Heart left ventricle (tissue), 16 donors: ENCODE measurements at regions not wholly inside any gene's neighbourhood (a gene's known extent, or its start where the extent isn't known, plus 50 kb on each side); places are given as distances from the start of the nearest gene placed in this dataset.

Source experiments
- ATAC-seq, 4 donors: fragments of 200-7000 bp; cut with Tn5 transposase; one replicate each; pipeline ENCODE4 v1.9.1; 2020 to 2022; ENCODE audit warnings: moderate library complexity in 4 of 4, mild to moderate bottlenecking in 3 of 4, moderate number of reproducible peaks in 1 of 4
- DNase-seq, 5 donors: peaks; one replicate each; pipeline ENCODE4 v3.0.0-alpha.2; 2020
- H3K27ac ChIP-seq, 12 donors: fragments of 200-600 bp; sonication (generic) in 4 of 12; one replicate each; pipeline versions ENCODE4 v1.5.0 to v1.8.0; 2016 to 2022; ENCODE audit warnings: mild to moderate bottlenecking in 2 of 12
- H3K27me3 ChIP-seq, 9 donors: fragments of 200-600 bp; sonication (generic) in 2 of 9; one replicate each; pipeline versions ENCODE4 v1.5.1 to v1.8.0; 2016 to 2022; ENCODE audit warnings: mild to moderate bottlenecking in 3 of 9
- H3K36me3 ChIP-seq, 9 donors: fragments of 200-600 bp; sonication (generic) in 2 of 9; one replicate each; pipeline versions ENCODE4 v1.5.0 to v1.8.0; 2018 to 2022; ENCODE audit warnings: mild to moderate bottlenecking in 2 of 9
- H3K4me1 ChIP-seq, 12 donors: fragments of 200-600 bp; sonication (generic) in 4 of 12; one replicate each; pipeline versions ENCODE4 v1.5.0 to v1.8.0; 2016 to 2022; ENCODE audit warnings: mild to moderate bottlenecking in 3 of 12
- H3K4me3 ChIP-seq, 12 donors: fragments of 200-600 bp; sonication (generic) in 4 of 12; one replicate each; pipeline versions ENCODE4 v1.5.0 to v1.8.0; 2017 to 2022; ENCODE audit warnings: mild to moderate bottlenecking in 9 of 12, moderate library complexity in 4 of 12
- H3K9me3 ChIP-seq, 12 donors: fragments of 200-600 bp; sonication (generic) in 4 of 12; one replicate each; pipeline versions ENCODE4 v1.5.0 to v1.8.0; 2016 to 2022; ENCODE audit warnings: mild to moderate bottlenecking in 1 of 12
- CTCF ChIP-seq, 12 donors: fragments of 200-600 bp; sonication (generic) in 4 of 12; IDR thresholded peaks; one replicate each; pipeline versions ENCODE4 v1.5.0 to v1.8.0; 2018 to 2022; ENCODE audit warnings: antibody characterized with exemption in 12 of 12, mild to moderate bottlenecking in 5 of 12
- POLR2A ChIP-seq, 2 donors: fragments of 450-650 bp; IDR thresholded peaks; one replicate each; pipeline ENCODE4 v1.6.1; 2017; ENCODE audit warnings: antibody characterized with exemption in 2 of 2, mild to moderate bottlenecking in 2 of 2, moderate library complexity in 2 of 2
- WGBS, 4 donors: extraction: QIAGEN DNeasy Blood & Tissue Kit in 2 of 4; methylation state at CpG; one replicate each; pipeline versions ENCODE4 v1.1.5 to v1.1.7; 2013 to 2018; 5-methylcytosine and 5-hydroxymethylcytosine counted together
- intact Hi-C, 10 donors: fragments of 100-400 bp; cut with DNase I; formaldehyde crosslinking; loops; one replicate each; pipeline versions ENCODE4 v1.11.1 to v1.14.2; 2022
- donor health status: ischemic (EF 13 %, LVEDD 7.1; RV severe dilation, severe dysfunction).
- donor health status: healthy with polysubstance abuse.
- donor health status: DM: no; HTN: yes; CAD: no.
- donor health status: DM: no; HTN: no; CAD: no.
- donor health status: ischemic (EF 25% LVEDD 6.9; RV normal size, moderate dysfunction).
- donor health status: ischemic (EF 25% LVEDD 5.7; RV mildly dilated, moderate dysfunction).
- donor health status: healthy.
- donor health status: DM: yes; HTN: yes; CAD: no.
- donor health status: ischemic (EF 35%, LVEDD 5.7; RV mildly dilated, moderate dysfunction).
- donor health status: nonischemic (EF 11% LVEDD 7.7; RV severe dilation, severe dysfunction).
- donor health status: DM: yes; HTN: yes; CAD: no.
- donor health status: PGD.
- donor health status: ischemic (EF 29% LVEDD 5.4; RV normal size, mild dysfunction).
- donor health status: nonischemic (EF 23%, LVEDD 6.1; RV moderate dilation, normal function).

- TF ChIP-seq POLR2A (IDR thresholded peaks at IDR 0.05) (no peak), CTCF (IDR thresholded peaks at IDR 0.05) (no peak)
- no peaks in the 10 kb centered on the region for H3K27me3 ChIP-seq
- no peak overlapping the region for H3K27ac ChIP-seq
- ATAC-seq (peak in 1 of 4 donors; percentile 34), DNase-seq (no peak)
- no peak overlapping the region for H3K4me3 ChIP-seq
- no peaks in the 10 kb centered on the region for H3K36me3 ChIP-seq
- WGBS, 4 donors = 90 to 97% (median 93%) methylated on average over 1 to 3 of the region's 3 CpGs
- intact Hi-C loops = no loop called here
- H3K9me3 ChIP-seq = peaks cover 0 to 6% (median 0%) of the 10 kb centered on the region in 12 donors
- H3K4me1 ChIP-seq = no peaks in the 10 kb centered on the region
Observed at GRCh38 chr15:31563421-31563820, 236.8 kb downstream of the KLF13 start.

DNA sequence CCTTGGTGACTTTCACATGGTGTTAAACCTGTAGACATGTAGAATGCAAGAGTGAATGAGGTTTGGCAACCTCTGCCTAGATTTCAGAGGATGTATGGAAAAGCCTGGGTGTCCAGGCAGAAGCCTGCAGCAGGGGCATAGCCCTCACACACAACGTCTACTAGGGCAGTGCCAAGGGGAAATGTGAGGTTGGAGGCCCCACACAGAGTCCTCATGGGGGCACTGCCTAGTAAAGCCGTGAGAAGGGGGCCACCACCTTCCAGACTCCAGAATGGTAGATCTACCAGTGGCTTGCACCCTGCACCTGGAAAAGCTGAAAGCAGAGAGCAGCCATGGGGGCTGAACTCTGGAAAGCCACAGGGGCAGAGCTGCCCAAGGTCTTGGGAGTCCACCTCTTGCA, 241.2 kb downstream of the KLF13 start:
- Histone ChIP-seq H3K36me3 (no peaks in the 10 kb centered on the region), H3K27me3 (no peaks in the 10 kb centered on the region), H3K4me3 (no peak overlapping the region), H3K27ac (no peak overlapping the region), H3K4me1 (no peaks in the 10 kb centered on the region), H3K9me3 (peaks cover 0 to 9% (median 0%) of the 10 kb centered on the region in 12 donors)
- ATAC-seq (no peak), DNase-seq (no peak)
- 70 to 89% (median 80%) methylated on average over 2 of the region's 2 CpGs for WGBS, 4 donors
- no peak for TF ChIP-seq CTCF (IDR thresholded peaks at IDR 0.05)
- TF ChIP-seq POLR2A (IDR thresholded peaks at IDR 0.05) = no peak
- intact Hi-C loops = no loop called here

- DNase-seq (no peak), ATAC-seq (no peak)
- Histone ChIP-seq H3K4me1 (peaks cover 0 to 4% (median 0%) of the 10 kb centered on the region in 12 donors), H3K9me3 (peaks cover 0 to 9% (median 0%) of the 10 kb centered on the region in 12 donors), H3K27ac (no peak overlapping the region), H3K27me3 (no peaks in the 10 kb centered on the region), H3K36me3 (no peaks in the 10 kb centered on the region), H3K4me3 (no peak overlapping the region)
- TF ChIP-seq POLR2A (IDR thresholded peaks at IDR 0.05) (no peak), CTCF (IDR thresholded peaks at IDR 0.05) (no peak)
- WGBS, 4 donors = 89 to 95% (median 92%) methylated on average over 16 to 17 of the region's 17 CpGs
- intact Hi-C loops = loop anchor here in 3 of 10 donors (5.0 to 10.0 kb wide), 3 partner anchors 295 to 405 kb away; no protein-coding TSS in a partner anchor
Observed at GRCh38 chr15:31569836-31570235, 243.2 kb downstream of the KLF13 start.

DNA sequence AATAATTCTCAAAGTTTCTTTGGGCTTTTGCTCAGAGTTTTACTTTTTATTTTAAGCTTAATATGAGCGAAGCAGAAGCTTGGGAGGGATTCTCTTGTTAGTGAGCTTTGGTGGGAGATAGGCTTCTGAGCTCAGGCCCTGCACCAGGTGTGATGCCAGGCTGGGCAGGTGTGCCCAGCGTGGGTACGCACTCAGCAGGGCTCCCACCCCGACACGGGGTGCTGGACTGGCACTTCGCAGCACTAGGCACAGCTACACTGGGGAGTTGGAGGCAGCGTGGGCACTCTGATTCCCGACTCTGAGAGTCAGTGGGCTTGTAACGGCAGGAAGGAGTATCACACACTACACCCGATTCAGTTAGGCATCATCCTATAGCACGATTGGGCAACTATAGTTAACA, 244.0 kb downstream of the KLF13 start:
- Histone ChIP-seq H3K4me3 (no peak overlapping the region), H3K27ac (no peak overlapping the region), H3K27me3 (no peaks in the 10 kb centered on the region), H3K36me3 (no peaks in the 10 kb centered on the region), H3K4me1 (peaks cover 0 to 9% (median 0%) of the 10 kb centered on the region in 12 donors), H3K9me3 (peaks cover 0 to 9% (median 0%) of the 10 kb centered on the region in 12 donors)
- no peak for TF ChIP-seq CTCF (IDR thresholded peaks at IDR 0.05)
- no peak for TF ChIP-seq POLR2A (IDR thresholded peaks at IDR 0.05)
- WGBS, 4 donors = 91 to 95% (median 93%) methylated on average over 10 to 11 of the region's 11 CpGs
- intact Hi-C loops = loop anchor here in 3 of 10 donors (5.0 to 10.0 kb wide), 3 partner anchors 294 to 404 kb away; no protein-coding TSS in a partner anchor
- no peak for ATAC-seq
- no peak for DNase-seq
